HG03039 (cell line): ENCODE measurements at regions not wholly inside any gene's neighbourhood (a gene's known extent, or its start where the extent isn't known, plus 50 kb on each side); places are given as distances from the start of the nearest gene placed in this dataset.

Experiments used
- ATAC-seq: cut with Tn5 transposase; IDR thresholded peaks from one replicate; pipeline ENCODE4 v1.9.1; 2021; ENCODE audit warnings: mild to moderate bottlenecking, moderate library complexity; ENCODE audit not compliant: unreplicated experiment

DNA sequence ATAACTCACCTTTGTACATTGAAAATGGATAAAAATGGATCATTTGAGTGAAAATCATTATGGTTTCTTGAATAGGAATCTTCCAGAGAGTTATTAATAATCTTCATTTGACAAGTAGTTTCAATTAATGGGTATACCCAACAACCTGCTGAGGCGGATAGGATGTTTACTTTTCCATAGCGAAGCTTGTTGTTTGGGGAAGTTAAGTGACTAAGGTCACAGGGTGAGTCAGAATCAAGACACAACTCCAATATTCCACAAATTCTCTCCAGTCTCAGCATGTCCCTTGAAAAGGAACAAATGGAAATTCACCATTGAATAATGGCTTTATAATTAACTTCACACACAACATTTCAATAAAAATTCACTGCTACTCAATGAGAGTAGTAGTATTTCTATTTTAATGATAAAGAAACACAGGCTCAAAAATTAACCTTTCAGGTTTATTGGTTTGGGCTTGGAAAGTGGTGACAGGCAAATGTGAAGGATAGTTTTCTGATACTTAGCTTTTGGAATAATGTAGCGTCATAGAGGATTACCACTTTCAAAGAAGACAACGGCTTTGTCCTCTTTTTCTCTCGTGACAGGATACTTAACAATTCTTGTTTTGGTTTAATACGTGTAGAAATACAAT is 211.3 kb downstream of the GPD2 start:
- no peak for ATAC-seq

DNA sequence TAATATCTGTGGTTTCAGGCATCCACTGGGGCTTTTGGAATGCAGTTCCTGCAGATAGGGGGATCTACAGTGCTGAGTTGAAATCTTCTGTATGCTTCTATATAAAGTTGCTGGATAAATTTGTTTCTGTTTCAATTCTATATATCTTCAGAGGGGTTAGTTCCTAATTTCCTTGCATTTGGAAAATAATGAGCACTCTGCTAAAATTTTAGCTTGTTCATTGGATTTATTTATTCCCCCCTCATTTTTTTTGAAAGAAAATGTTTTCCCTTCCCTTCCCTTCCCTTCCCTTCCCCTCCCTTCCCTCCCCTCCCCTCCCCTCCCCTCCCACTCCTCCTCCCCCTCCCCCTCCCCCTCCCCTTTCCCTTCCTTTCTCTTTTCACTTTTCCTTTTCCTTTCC is 212.3 kb downstream of the GPD2 start:
- no peak for ATAC-seq

DNA sequence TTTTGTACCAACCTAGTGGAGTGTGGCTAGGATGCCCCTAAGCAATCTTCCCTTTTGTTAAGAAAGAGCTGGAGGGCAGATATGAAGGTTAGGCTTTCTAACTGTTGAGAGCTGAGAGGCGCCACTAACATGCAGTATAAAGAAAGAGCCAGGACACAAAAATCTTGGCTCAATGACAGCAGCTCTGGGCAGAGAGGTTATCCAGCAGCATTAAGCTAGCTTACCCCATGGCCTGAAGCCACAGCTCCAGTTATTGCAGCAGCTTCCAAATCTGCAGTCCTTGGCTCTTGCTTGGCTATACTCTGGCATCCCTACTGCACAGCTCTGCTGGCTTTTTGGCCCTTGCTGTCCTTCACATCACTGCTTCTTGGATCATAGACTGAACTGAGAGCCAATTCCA is 213.4 kb downstream of the GPD2 start:
- ATAC-seq, result no peak

DNA sequence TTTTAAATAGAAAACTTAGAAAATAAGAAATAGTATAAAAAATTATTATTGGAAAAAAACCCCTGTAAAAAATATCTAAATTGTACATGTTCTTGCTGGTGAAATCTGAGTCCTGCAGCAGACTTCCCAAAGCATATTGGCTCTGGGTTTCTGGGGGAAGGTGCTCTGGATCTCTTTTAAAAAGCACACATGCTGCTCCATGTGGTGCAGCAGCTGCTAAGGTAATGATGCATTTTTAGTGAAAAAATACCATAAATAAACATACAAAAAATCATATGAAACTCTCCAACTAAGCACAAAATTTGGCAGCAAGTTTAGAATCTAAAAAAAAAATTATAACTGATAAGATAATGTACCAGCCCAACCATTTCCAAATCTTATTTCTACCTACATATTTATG is 216.5 kb downstream of the GPD2 start:
- ATAC-seq, result no peak

DNA sequence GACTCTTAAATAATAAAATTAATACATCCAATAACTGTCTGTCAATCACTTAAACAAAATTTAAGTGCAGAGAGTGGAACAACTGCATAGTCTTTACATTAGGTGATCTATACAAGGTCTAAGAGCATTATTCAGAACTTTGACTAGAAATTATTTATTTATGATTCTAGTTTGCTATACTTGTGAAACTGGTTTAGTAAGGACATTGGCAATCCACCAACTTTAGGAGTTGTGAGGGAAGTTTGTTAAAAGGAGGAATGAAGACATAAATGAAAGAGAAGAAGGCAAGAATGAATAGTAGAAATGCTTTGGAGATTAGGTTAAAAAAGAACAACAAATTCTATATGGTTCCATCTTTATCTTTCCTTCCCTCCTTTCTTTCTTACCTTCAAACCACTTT is 217.5 kb downstream of the GPD2 start:
- ATAC-seq, result no peak

DNA sequence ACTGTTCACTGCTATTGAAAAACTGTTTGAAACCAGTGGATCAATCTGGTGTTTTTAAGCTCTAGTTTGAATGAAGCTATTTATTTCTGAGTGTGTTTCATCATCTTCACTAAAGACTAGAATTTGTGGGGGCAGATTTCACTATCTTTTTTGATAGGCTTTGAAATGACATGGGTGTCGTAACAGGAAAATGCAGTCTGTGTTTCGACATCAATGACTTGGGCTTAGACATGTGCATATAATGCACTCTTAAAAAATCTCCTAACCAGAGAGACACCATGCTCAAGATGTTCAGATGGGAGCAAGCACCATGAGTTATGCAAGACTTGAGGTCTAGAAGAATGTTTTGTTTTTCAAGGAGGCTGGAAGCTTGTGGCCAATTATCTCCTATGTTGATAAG is 221.6 kb downstream of the GPD2 start:
- ATAC-seq, result no peak

DNA sequence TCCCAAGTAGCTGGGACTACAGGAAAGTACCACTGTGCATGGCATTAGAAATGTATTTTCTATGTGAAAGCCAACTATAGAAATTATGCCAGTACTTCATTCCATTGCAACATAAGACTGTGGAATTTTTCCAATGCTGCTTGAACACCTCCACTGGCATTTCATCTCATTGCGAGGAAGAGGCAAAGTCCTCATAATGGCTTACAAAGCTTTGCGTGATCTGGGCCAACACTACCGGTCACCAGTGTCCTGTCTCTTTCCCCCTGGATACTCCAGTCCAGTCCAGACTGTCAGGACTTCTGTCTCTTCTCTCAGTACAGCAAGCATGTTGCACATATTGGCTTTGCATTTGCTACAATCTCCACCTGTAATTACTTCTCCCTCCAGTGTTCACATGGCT is 223.5 kb downstream of the GPD2 start:
- no peak for ATAC-seq

DNA sequence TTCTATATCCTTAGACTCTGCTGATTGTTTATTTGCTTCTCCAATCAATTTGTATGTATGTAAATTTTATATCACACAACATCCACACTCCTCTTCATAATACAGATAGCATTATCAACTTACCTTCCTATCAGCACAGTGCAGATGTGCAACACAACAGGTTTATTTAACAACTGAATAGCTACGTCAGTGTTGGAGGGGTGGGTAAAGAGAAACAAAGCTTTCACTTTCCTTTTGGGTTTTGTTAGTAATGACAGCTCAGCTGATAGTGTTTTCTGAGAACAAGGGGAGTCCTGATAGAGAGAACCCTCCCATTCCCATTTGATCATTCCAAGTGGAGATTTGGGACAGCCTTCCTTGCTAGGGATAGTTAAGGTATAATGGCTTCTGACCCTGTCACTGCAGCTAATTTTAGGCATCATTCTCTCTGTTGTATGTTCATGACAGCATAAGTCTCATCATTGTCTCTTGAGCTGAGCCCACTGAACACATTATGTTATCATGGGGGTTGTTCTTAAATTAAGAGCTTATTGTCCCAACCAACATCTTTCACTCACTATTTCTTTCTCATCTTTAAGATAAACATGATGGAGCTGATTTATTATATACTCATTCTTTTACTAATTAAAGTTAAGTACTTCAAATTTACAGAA is 227.7 kb downstream of the GPD2 start:
- peak; percentile 71 for ATAC-seq

DNA sequence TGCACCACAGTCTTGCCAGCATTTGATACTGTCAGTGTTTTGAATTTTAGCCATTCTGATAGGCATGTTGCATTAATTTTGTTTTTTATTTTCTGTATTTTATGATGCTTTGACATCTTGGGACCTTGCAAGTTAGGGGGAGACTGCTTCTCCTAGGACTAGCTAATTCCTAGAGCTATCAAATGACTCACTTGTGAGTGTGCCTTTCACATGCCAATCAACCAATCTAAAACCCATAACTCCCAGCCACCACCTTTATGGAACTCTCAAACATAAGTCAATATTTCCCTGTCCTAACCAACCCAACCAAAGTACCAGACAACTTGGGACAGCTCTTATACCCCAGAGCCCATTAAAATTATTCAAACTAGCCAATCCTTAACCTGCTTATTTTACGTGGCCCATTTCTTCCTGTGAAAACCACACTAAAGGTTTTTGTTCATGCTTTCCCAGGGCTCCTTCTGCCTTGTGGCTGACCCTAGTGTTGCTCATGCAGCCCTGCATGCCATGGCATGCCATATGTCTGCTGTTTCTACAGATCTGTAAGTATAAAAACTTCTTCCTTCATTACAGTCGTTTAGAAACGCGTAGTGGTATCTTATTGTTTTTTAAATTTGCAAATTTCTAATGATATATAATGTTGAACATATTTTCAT is 230.1 kb downstream of the GPD2 start:
- no peak for ATAC-seq

DNA sequence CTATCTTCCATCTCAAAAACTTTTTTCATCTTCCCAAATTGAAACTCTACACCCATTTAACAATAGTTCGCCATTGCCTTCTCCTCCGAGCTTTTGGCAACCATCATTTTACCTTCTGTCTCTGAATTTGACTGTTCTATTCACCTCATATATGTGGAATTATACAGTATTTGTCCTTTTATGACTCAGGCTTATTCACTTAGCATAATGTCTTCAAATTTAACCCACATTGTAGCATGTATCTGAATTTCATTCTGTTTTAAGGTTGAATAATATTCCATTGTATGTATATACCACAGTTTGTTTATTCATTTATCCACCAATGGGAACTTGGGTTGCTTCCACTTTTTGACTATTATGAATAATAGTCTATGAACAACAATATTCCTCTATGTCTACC is 233.9 kb downstream of the GPD2 start:
- no peak for ATAC-seq

DNA sequence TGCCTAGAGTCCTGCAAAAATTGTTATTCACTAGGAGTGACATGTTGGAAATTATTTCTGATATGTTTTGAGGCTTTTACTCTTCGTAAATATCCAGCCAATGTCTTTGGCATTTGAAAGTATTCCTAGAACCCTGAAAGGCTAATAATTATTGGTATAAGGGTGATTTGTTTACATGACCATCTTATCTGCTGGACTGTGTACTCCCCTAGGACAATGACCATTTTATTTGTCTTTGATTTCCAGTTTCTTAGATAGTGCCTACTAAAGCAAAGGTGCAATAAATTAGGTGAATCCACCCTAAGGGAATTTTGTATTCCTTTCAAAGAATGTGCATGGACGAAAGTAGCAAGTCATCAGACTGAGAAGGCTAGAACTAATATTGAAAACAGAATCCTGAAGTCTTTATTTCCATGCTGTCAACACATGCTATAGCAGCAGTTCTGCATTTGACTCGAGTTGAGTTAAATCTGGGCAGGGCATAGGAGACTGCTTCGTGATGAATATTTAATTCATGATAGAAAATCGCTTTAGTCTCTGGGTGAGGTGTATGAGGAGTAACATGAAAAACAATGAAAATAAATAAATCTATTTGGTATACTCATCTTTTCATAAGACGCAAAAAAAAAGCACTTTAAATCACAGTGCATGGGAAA is 235.7 kb downstream of the GPD2 start:
- ATAC-seq, result no peak

DNA sequence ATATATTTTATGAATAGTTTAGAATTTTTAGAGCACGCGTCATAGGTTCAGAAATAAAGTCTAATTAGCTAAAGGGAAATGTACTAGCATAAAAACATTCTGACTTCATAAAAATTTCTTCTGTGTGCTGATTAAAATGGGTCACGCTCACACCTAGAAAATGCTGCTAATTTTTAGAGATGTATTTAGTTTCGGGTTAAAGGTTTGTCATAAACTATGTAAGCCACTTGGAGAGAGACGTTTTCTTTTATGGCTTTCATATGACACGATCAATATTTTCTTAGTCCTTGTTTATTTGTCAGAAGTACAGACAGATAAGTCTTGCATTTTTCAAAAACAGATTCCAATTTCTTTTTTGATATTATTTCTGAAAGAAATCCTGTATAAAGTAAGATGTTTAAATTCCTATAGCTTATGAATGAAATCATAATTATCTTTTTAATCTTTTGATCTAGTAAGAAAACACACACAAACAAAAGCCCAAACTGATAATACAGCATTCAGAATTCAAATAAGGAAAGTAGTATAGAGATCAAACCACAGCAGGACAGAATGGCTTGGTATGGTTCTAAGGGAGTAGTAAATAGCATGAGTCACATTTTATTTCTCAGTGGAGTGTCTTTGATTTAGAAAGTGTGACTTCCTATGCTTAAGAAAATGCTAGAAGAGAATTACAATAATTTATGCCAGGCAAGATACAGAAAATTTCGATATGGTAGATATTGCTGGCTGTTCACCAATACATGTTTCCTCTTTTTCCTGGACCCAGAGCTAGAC is 236.6 kb downstream of the GPD2 start:
- no peak for ATAC-seq

DNA sequence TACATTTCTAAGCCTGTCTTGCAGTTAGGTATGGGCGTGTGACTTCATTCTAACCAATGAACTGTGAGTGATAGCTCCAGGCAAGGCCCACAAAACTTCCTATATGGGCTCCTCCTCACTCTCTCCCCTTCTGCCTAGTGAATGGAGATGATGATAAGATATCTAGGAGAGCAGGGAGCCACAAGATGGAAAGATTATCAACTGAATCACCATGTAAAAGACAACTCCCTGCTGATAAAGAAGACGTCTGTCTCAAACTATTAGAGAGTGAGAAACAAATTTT is 237.1 kb downstream of the GPD2 start:
- no peak for ATAC-seq

DNA sequence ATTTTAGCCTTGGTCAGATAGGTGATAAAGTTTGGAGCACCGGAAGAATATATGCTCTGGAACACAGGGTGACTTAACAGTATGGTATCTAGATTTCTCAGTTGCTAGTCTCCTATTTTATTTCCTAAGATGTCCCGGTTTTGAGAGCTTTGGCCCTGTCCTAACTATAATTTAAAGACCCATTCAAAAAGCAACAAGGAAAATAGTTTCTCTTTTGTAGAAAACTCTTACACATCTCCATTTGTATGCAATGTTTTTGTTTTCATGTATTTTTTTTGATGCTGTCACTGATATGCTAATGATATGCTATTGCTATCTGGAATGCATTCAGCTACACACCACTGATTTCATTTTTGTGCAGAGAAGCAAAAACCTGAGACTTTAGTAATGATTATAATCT is 237.8 kb downstream of the GPD2 start:
- ATAC-seq, result no peak

DNA sequence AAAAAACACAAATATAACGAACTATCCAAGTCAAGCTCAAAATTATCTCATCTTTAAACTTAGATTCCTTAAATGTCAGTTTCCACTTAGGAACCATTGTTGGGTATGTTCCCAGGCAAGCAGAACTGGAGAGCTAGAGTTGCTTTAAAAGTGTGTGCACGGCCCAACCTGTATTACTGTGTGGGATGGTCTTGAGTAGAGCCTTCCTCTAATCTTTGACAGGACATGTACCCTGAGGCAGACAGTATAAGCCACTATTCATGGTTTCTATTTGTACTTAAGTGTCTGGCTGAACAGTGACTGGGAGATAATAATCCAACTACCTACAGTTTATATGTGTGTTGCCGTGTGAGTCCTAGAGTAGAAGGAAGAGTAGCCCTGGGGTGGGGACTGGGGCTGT is 239.7 kb downstream of the GPD2 start:
- no peak for ATAC-seq

DNA sequence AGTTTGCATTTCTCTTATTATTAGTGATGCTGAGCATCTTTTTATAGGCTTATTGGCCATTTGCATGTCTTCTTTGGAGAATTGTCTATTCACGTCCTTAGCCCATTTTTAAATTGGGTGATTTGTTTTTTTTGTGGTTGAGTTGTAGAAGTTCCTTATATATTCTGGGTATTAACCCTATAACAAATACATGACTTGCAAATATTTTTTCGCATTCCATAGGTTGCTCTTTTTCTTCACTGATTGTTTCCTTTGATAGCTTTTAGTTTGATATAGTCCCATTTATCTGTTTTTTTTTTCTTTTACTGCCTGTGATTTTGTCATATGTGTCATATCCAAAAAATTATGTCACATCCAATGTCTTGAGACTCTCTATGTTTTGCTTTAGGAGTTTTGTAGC is 243.6 kb downstream of the GPD2 start:
- ATAC-seq, result no peak

DNA sequence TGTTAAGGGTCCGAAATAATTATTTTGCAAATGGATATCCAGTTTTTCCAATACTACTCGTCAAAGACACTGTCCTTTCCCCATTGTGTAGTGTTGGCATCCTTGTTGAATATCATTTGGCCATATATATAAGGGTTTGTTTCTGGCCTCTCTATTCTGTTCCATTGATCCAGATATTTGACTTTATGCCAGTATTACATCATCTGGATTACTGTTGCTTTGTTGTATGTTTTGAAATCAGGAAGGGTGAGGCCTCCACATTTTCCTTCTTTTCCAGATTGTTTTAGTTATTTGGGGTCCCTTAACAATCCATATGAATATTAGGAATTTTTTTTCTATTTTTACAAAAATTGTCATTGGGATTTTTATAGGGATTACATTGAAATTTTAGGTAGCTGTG is 244.1 kb downstream of the GPD2 start:
- no peak for ATAC-seq

DNA sequence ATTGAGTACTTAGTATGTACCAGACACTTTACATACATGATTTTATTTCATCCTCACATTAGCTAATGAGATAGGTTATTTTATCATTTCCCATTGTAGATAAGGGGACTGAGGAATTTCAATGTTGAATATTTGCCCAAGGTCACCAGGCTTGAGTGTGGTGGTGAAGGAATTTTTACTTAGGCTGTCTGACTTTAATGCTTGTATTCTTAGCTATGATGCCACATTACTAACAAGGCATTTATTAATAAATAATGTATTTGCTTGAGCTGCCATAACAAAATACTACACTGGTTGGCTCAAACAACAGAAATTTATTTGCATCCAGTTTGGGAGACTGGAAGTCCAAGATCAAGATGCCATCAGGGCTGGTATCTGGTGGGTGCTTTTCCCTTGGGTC is 250.9 kb downstream of the GPD2 start:
- no peak for ATAC-seq

DNA sequence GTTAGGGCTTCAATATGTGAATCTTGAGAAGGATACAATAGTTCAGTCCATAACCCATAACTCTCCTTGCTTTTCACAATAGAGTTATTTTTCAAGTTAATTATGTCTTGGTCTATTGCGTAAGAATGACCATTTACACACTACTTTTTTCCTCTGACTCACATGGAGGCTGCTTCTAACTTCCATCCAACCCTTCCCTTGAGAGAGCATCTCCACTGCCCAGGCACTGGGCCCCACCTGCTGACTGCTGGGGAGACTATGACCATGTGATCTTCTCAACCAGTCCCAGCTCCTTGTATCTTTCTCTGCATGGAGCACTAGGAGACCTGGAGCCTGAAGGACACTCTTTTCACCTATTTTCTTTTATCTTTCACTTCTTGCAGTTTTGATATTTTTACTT is 251.5 kb downstream of the GPD2 start:
- ATAC-seq, result no peak

DNA sequence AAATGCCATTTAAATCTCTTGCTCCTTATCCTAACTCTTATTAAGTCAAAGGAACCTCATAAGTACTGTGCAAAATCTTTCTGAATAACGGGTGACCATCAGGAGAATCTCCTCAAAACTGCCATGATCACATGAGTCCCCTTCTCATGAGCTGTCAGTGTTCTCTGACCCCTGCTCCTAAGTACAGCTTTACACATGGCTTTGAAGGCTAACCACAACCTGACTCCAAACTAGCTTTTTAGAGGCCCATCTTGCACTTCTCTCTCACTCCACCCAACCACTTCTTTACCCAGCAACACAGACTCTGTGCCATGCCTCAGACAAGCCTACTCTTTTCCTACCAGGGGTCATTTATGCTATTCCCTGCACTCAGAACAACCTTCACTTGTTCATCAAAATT is 253.8 kb downstream of the GPD2 start:
- ATAC-seq, result no peak

DNA sequence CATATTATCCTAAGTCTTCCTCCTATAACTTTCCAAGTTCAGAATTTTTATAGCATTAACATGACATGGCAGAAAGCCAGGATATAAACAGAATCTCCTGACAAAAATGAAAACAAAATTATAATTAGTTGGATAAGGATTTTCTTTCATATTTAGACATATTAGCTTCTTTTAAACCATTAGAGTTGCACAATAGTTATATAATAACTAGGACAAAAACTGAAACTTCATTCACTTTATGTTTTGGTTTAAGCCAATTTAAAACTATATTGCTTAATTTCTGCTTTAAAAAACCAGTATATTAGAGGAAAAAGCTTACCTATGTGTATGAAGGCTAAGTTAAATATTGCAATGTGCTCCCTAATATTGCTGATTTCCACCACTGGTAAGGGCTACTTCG is 254.8 kb downstream of the GPD2 start:
- ATAC-seq, result no peak

DNA sequence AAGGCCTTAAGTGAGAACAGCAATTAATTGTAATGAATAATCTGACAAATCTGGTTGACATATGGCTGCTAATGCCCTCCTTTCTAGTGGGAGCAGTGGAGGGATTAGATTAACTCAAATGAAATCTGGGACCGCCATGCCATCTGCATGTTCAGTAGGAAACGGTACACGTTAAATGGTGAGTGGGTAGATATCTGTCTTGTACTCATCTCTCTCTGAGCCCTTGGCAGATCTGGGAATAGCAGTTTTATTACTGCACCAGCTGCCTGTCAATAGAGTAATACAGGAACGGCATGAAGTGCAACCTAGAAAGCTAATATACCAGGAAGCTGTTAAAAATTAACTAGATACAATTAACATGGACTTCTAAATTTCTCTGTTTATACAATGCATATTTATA is 258.8 kb downstream of the GPD2 start:
- no peak for ATAC-seq
